GM19463 (cell line): ENCODE measurements at regions not wholly inside any gene's neighbourhood (a gene's known extent, or its start where the extent isn't known, plus 50 kb on each side); places are given as distances from the start of the nearest gene placed in this dataset.

ENCODE experiments used
- ATAC-seq: cut with Tn5 transposase; IDR thresholded peaks from one replicate; pipeline ENCODE4 v1.9.1; 2021; ENCODE audit warnings: mild to moderate bottlenecking, moderate library complexity; ENCODE audit not compliant: unreplicated experiment

DNA sequence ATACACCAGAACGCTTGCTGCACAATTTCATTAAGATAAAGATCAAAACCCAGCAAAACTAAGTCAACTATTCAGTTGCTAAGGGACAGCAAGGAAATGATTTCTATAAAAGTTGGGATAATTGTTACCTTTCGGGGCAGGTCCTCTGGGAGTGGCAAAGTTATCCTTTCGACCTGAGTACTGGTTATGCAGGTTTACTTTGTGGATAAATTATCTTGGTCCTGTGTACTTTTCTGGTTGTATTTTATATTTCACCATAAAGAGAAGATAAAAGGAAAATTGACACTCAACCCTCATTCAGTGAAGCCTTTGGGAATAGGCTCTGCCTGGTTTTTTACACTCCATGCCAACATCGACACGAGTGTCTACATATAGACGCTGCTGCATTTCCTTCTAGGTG lies 146.5 kb downstream of the SYK start:
- no peak for ATAC-seq

DNA sequence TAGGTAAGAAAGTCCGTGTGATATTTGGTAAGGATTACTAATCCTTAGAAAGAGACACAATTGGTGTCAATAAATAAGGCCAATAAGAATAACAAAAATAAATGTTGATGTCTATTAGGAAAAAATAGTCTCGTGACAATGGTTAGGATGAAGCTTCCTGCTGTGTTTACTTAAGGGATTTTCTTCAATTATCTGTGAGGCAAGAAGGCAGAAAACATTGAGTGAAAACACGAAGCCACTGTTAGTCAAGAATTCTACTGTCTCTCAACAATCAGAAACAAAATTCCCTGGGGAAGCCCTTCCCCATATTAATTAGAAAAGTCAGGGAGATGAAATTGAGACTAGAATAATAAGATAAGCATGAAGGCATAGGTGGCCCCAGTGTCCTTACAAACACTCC lies 149.0 kb downstream of the SYK start:
- no peak for ATAC-seq

DNA sequence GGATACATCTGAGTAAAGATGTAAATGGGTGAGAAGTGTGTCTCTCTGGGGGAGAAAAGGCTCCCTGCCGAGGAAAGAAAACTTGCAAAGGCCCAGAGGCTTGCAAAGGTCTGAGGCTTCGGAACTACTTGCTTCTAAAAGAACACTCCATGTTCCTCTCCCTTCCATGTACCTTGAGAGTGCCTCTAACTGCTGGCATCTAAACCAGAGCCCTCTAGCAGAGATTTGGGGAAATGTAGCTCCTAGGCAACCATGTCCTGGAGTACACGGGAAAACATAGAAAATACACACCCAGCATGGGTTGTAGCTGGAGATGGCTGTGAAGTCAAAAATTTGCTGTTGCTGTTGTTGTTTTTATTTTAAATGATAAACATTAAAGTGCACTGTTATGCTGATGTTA lies 151.6 kb downstream of the SYK start:
- ATAC-seq = no peak

DNA sequence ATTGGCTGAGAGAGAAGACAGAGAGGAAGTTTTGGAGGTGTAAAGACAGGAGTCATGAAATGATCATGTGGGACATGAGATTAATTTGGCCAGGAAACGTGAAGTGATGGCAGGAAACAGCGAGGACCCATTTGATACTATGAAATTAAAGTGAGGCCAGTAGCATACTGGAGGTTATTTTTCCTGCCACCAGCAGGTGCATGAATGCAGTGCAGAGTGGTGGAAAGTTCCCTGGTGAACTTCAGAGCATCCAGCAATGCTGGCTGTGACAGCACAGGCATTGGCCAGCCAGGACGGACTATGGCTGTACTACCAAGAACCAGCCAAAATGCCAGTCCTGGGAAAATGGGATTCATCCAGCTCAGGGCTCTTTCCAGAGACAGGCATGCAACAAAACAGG lies 152.2 kb downstream of the SYK start:
- ATAC-seq = no peak

DNA sequence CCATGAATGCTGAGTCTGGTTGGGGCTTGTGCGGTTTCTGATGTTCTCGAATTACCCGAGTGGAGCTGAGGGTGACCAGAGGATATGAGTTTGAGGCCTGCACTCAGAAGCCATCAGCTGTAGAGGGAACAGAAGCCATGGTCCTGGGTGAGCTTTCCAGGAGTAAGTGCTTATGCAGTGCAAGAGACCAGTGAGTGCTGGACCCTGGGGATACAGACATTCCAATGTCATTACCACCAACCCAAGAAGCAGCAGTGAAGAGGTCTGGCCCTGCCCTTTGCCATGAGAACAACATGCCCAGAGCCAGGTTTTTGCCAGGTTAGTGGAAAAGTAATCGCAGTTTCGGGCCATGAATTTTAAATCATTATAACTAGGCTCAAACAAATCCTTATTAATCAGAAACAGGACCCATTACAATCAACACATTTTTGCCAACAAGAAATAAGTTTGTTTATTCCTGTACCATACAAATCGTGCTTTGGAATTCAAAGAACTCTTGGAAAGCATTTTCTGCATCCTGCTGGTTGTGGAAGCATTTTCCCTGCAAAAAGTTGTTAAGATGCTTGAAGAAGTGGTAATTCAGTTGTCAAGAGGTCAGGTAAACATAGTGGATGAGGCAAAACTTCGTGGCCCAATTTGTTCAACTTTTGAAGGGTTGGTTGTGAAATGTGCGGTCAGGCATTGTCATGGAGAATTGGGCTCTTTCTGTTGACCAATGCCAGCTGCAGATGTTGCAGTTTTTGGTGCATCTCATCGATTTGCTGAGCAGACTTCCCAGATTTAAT lies 154.6 kb downstream of the SYK start:
- ATAC-seq = no peak

DNA sequence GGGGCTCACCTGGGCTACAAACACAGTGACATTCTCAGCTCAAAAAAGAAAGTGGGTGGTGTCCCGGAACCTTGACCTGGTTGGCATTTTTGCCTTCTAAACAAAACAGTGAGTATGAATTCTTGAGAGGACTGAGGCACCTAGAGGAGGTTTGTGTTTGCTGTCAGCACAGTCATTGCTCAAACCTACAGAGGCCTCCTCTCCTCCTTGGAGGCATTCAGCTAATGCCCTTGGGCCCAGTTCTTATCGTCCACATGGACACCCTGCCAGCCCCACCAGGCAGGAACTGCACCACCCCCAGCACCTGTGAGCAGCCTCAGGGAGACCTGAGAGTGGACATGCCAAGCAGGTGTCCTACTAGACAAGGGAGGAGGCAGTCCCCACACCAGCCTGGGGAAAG lies 156.7 kb downstream of the SYK start:
- no peak for ATAC-seq

DNA sequence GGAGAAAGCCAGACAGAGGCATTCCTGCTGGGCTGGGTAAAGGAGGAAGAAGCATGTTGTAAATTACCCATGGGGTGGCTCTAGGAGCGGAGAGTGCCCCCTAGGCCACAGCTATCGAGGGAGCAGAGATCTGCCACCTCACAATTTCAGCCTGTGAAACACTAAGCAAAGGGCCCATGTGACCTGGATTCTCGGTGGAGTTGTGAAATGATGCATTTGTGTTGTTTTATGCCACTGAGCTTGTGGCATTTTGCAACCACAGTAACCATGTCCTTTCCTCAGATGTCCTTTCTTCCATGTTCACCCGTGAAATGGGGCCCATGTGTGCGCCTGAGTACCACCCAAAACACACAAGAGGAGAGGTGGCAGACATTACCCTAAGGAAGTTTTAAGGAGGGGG lies 159.3 kb downstream of the SYK start:
- no peak for ATAC-seq

DNA sequence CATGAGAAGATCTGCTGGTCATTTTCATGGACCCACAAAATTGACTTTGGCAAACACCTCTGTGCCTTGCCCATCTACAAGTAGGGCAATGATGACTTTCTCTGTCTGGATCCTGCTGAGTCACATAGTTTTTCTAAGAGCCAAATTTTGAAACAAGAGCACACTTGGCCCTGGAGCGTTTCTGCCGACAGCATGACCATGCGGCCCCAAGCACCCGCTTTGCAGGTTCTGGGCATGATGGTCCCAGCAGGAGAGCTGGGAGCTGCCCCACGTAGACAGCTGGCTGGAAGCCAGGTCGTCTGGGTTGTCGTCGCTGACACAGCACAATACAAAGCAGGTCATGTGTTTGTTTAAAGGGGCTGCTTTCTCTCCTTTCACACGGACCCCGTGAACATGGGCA lies 159.8 kb downstream of the SYK start:
- no peak for ATAC-seq

DNA sequence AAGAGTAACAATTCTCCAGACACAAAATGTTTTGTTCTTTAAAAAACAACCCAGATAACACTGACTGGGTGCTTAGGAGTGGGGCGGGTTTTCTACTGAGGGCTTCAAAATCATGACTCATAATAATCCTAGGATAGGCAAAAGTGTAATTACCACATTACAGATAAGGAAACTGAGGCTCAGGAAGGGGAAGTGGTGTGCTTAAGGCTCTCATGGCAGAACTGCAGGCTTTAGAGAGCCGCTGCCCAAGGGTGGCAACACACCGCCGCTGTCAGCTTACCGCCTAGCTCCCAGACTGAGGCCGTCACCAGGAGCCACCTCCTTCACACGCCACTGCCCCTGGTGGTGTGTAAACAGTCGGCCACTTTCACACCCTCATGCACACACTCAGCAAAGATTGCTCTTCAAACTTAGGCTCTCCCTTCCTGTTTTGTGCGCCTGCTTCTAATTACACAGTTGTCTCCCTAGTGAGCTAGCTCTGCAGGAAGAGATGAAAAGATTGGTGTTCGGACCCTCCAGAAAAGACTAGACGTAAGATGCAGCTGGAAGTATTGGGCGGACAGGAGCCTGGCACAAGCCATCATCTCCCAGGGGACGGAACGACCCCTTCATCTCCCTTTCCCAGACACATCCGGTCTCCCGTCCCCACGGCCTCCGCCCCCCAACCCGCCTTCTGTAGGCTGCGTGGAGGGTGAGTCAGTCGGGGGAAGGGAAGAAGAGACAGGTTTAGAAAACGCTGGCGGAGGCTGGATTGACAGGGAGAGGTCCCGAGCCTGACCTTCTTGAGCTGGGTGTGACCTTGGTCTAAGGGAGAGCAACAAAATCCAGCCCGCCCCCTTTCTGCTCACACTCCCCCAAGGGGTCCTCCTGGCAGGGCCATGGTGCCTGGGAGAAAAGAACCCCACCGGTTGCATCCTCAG lies 162.7 kb downstream of the SYK start:
- no peak for ATAC-seq

DNA sequence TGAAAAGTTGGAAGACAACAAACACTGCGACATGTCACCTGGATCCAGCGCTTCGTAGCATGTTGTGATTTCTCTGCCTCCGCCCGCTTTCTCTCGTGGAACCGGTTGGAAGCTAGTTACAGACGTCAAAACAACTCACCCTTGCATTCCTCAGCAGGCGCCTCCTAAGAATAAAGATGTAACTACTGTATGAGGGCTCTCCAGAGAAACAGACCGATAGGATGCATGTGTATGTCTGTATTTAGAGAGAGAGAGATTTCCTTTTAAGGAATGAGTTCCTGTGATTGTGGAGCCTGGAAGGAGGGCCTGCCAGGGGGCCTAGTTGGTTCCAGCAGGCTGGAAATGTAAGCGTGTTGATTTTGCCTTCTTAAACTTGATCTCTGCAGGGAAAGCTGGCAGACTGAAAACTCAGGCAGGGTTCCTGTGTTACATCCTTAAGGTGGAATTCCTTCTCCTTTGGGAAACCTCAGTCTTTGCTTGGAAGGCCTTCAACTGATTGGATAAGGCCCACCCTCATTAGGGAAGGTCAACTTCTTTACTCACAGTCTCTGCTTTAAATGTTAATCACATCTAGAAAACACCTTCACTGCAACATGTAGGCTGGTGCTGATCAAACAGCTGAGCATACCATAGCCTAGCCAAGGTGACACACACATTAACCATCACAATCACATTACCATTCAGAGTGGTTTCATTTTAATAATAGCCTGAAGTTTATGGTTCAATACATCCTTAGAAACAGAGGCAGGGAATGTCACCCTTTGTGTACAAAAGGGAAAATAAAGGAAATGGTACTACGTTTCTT lies 163.8 kb downstream of the SYK start:
- ATAC-seq = no peak

DNA sequence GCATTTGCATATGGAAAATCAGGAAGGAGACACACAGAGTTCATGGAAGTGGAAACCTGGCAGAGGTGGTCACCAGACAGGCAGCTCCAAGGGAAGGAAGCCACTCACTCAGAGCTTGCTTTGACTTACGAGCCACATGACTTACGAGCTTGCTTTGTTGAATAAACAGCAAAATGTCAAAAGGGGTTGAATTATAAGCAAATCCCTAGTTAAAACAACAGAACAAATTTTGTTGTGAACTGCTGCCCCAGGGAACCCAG lies 164.3 kb downstream of the SYK start:
- ATAC-seq = no peak

DNA sequence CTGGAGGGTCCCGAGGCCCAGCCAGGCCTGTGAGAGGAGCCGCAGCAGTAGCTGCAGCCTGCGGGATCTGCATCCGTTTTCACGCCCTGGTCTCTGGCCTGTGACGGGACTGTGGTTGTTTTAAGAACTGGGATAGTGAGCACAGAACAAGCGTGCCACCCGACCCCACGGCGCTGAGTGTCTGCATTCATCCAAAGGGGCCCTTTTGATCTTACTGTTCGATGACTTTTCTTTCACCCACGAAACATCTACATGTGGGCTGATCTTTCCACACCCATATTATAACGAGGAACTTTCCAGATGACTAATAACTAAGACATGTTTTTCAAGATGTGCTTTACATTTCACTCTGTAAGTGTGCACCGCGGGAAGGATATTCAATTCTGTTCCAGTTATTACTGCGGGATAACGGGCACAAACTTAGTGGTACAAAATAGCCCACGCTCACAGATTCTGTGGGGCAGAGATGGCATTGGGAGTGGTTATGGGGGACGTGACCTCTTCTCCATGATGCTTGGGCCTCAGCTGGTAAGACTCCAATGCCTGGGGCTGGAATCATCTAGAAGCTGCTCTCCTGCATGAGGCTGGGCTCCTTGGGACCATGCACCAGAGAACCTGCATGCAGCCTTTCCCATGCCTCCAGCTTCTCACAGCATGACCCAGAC lies 165.0 kb downstream of the SYK start:
- ATAC-seq = no peak

DNA sequence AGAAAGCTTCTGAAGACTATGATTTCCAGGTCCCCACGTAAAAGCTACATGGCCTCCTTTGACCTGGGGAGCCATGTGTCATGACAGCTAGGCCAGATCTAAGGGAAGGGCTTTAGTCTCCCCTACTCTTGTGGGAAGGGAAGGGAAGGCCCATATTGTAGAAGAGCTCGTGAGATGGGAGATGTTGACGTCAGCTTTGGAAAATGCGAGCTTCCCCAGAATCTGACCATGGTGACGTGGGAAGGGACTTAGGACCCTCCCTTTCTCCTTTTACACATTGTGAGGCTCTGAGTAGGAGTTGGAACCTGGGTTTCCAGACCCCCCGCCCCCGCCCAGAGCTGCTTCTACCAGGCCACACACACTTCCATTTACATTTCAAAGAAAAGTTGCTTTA lies 165.5 kb downstream of the SYK start:
- no peak for ATAC-seq

DNA sequence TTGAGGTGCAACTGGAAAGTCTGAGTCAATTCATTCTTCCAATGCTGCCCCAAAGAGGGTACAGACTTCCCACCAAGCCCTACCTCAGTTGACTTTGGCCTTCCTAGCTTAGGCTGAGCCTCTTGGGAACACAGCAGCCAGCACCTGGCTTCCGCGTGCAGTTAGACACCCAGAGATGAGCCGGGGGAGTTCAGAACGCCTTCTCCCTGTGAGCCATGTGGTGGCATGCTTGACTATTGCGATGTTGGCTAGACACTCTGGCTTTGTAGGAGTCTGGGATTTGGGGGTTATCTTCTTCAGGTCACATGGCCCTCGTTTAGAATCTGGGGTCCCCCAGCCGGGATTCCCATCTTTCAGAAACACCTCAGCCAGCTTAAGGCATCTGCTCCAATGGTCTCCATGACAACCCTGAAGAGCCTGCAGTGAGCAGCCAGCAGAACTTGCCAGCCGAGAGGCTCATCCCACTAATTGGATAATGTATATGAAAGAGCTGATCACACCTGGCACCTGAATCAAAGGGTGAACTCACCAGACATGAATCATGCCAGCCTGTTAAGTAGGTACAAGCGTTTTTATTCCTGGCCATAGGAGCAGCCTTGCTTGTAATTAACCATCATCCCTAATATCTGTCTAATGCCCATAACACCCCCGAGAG lies 167.5 kb downstream of the SYK start:
- ATAC-seq = no peak

DNA sequence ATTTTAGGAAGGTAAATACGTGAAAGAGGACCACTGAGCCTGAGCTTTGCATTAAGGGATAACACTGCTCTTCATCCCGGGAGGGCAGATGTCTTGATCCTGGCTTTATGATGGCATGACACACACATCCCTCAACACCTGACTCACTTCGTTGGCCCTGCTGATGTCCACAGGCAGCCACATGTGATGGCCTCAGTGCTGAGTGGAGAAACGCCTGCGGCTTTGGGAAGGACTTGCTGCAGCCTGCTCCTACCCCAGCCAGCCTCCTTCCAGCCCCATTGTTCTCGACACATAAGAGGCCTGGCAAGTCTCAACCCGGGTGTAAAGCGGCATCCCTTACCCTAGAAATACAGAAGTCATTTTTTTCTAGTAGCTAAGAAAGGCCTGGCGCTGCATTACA lies 169.0 kb downstream of the SYK start:
- ATAC-seq = no peak

DNA sequence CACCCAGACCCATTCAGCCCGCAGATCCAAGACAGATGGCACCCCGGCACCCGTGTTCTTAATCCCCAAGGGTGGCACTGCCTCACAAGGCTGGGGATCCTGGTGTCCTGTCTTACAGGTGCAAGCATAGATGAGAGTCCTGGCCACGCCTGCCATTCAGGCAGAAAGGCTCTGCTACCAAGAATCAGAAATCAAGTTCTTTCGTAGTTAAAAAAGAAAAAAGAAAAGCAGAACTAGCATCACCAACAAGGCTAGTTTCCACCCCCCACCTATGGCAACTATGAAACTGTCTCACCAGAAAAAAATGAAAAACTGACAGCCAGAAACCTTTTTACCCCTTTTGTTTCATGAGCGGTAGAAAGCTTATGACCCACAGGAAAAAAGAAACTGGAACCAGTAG lies 170.4 kb downstream of the SYK start:
- ATAC-seq = no peak

DNA sequence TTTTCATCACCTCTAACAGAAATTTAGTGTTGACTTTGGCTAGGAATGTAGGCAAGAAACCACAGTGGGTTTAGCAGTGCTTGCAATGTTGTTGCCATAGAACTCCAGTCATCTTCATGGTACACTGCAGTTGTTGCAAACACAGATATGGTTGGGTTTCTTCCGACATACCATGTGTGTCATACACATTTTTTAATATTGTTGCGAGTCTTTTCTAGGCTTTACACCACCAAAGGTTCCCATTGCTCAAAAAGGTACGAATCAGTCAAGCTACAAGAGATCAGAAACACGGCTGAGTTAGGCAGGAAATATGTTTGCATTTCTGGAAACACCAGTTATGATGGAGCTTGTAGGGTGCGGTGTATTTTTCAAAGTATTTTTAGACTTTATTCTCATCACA lies 172.4 kb downstream of the SYK start:
- ATAC-seq = no peak

DNA sequence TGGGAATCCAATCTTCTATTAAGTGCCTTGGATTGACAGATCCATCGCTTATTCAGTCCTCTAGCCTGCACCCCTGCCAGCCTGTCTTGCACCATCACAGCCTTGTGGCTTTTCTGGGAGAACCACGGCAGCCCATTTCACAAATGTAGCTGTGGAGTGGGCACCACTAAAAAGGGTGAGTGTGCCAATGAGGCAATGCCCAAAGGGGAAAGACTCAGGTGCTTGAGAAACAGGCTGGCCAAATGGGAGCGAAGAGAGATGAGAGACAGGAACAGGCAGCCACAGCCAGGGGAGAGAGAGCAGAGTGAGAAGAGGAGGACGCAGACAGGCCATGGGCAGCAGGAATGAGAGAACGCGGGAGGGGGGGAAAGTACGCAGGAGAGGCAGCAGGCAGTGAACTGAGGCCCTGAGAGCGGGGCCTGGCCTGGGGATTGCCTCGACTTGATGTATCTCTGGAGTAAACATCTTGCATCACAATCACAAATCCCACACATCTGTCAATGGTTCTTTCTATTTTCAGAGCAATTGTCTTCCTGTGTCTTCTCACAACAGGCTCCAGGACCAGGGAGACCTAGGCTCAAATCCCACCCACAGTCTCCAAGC lies 173.1 kb downstream of the SYK start:
- ATAC-seq = no peak

DNA sequence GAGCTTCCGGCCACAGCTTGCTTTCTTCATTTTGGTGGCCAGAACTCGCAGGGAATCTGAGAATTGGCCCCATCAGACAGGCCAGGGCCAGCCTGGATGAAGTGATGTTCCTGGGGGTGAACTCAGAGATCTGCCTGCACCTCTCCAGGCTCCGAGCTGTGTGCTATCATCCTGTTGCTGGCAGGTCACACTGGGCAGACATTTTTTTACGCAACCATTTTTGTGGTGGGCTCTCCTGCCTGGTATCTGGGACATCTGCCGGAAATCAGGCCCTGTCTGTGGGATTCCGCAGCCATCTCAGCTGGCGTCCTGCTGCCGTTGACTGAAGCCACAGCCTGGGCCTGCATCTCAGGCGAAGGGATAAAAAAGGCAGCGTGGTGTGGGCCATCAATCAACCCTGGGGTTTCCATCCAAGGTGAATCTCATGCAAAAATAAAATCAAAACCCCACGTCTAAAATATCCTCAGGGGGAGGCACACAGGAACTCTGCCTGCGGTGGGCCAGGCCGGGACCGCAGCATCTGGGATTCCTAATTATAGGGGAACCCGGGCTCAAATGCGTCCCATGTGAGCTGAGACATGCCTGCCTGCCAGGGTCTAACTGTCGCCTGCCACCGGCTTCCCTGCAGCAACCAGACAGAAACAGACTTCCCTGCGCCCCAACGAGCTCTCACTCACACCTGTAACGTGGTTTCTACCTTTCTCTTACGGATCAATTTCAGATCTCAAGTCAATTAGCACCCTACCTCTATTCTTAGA lies 174.3 kb downstream of the SYK start:
- ATAC-seq = no peak

DNA sequence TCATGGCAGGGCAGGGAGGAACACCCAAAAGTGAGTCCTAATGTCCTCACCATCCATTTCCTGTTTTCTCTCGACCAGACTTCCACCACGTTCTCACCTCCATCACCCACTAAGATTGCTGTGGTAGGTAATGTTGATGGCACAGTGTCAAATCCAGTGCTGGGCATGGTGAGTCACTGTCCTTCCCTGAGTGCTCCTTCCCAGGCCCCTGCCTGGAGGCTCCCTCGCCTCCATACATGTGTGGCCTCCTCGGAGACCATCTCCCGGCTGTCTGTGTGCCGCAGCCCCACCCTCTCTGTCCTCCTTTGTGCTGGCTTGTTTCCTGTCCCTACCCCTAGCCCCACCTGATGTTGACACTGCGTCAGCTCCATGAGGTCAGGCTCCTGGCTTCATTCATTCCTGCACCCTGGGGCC lies 177.5 kb downstream of the SYK start:
- ATAC-seq = no peak
